Spleen (tissue), 11 donors: ENCODE measurements at regions not wholly inside any gene's neighbourhood (a gene's known extent, or its start where the extent isn't known, plus 50 kb on each side); places are given as distances from the start of the nearest gene placed in this dataset.

Experiments used
- DNase-seq: peaks from one replicate; pipeline ENCODE4 v3.0.0-alpha.2; 2020
- H3K27ac ChIP-seq, 8 donors: fragments of 200-600 bp; sonication (generic) in 7 of 8; 1 replicate in 4 of 8; 2 replicates in 4 of 8; pipeline versions ENCODE4 v1.5.0 to v1.8.0; 2016 to 2021; ENCODE audit warnings: inconsistent platforms in 4 of 8, mild to moderate bottlenecking in 4 of 8, moderate library complexity in 1 of 8
- H3K27me3 ChIP-seq, 7 donors: fragments of 200-600 bp; sonication (generic) in 6 of 7; replicated peaks in 1 of 7; 1 replicate in 4 of 7; 2 replicates in 3 of 7; pipeline versions ENCODE4 v1.5.0 to v1.8.0; 2016 to 2021; ENCODE audit warnings: inconsistent platforms in 3 of 7, mild to moderate bottlenecking in 1 of 7
- H3K36me3 ChIP-seq, 6 donors: fragments of 200-600 bp; sonication (generic) in 5 of 6; 1 replicate in 4 of 6; 2 replicates in 2 of 6; pipeline versions ENCODE4 v1.5.0 to v1.8.0; 2016 to 2021; ENCODE audit warnings: inconsistent platforms in 2 of 6
- H3K4me1 ChIP-seq, 6 donors: fragments of 200-600 bp; sonication (generic) in 5 of 6; 1 replicate in 3 of 6; 2 replicates in 3 of 6; pipeline versions ENCODE4 v1.5.0 to v1.8.0; 2016 to 2021; ENCODE audit warnings: inconsistent platforms in 3 of 6
- H3K4me3 ChIP-seq, 8 donors: fragments of 200-600 bp; sonication (generic) in 7 of 8; 1 replicate in 4 of 8; 2 replicates in 4 of 8; pipeline versions ENCODE4 v1.5.0 to v1.8.0; 2016 to 2021; ENCODE audit warnings: inconsistent platforms in 4 of 8, mild to moderate bottlenecking in 4 of 8, moderate library complexity in 2 of 8
- H3K9me3 ChIP-seq, 8 donors: fragments of 200-600 bp; sonication (generic) in 7 of 8; 1 replicate in 4 of 8; 2 replicates in 4 of 8; pipeline versions ENCODE4 v1.5.0 to v1.8.0; 2016 to 2021; ENCODE audit warnings: inconsistent platforms in 4 of 8
- POLR2A ChIP-seq, 3 donors: fragments of 450-650 bp; IDR thresholded peaks; one replicate each; pipeline ENCODE4 v1.5.1; 2017; ENCODE audit warnings: antibody characterized with exemption in 3 of 3, mild to moderate bottlenecking in 1 of 3
- POLR2AphosphoS5 ChIP-seq, 3 donors: sonication (generic); formaldehyde crosslinking; IDR thresholded peaks; one replicate each; pipeline ENCODE4 v1.5.1; 2017; ENCODE audit warnings: antibody characterized with exemption in 3 of 3
- WGBS, 5 donors: extraction: QIAGEN DNeasy Blood & Tissue Kit in 3 of 5; methylation state at CpG; one replicate each; pipeline versions ENCODE4 v1.1.5 to v1.1.7; 2013 to 2018; 5-methylcytosine and 5-hydroxymethylcytosine counted together
- intact Hi-C: fragments of 100-400 bp; cut with DNase I; formaldehyde crosslinking; loops from one replicate; pipeline ENCODE4 v1.15.0; 2023; ENCODE audit warnings: low total_unique reads
- TF ChIP-seq, protein P1 (sequence below), 11 experiments: fragments of 200-600 bp in 7 of 11; fragments of 450-650 bp in 4 of 11; sonication (generic) in 4 of 11; IDR thresholded peaks in 8 of 11; conservative IDR thresholded peaks in 3 of 11; 1 replicate in 7 of 11; 2 replicates in 4 of 11; pipeline versions ENCODE4 v1.4.0 to v1.8.0; 2016 to 2021; ENCODE audit warnings: antibody characterized with exemption in 11 of 11, inconsistent platforms in 4 of 11, mild to moderate bottlenecking in 1 of 11
- donor health status: healthy with polysubstance abuse.
- donor health status: DM: no; HTN: no; CAD: no; lungs with moderate emphysema.
- donor health status: DM: no; HTN: no; CAD: no.
- donor health status: Bipolar disorder and iron deficiency.
- donor health status: healthy.
- donor health status: DM: no; HTN: no; CAD: no.
- donor health status: DM: yes; HTN: yes; CAD: no.

DNA sequence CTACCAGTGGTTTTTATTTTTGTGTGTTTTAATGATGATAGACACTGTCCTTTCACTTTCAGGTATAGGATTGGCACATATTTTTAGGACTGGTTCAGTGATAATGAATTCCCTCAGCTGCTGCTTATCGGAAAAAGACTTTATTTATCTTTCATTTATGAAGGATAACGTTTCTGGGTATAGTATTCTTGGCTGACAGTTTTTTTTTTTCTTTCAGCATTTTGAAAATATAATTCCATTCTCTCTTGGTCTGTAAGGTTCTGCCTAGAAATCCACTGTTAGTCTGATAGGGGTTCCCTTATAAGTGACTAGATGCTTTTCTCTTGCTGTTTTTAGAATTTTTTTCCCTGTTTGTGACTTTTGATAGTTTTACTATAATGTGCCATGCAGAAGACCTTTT, 313.1 kb downstream of the TENT5A start:
- H3K27ac ChIP-seq, result no peak overlapping the region
- H3K4me3 ChIP-seq, result no peak overlapping the region
- WGBS, 5 donors, result 76 to 87% (median 80%) methylated on average over 2 of the region's 2 CpGs
- peaks cover 0 to 54% (median 41%) of the 10 kb centered on the region in 8 donors for H3K9me3 ChIP-seq
- H3K36me3 ChIP-seq, result no peaks in the 10 kb centered on the region
- intact Hi-C loops, result no loop called here
- H3K27me3 ChIP-seq, result no peaks in the 10 kb centered on the region
- DNase-seq, result no peak
- TF ChIP-seq, protein P1, sequence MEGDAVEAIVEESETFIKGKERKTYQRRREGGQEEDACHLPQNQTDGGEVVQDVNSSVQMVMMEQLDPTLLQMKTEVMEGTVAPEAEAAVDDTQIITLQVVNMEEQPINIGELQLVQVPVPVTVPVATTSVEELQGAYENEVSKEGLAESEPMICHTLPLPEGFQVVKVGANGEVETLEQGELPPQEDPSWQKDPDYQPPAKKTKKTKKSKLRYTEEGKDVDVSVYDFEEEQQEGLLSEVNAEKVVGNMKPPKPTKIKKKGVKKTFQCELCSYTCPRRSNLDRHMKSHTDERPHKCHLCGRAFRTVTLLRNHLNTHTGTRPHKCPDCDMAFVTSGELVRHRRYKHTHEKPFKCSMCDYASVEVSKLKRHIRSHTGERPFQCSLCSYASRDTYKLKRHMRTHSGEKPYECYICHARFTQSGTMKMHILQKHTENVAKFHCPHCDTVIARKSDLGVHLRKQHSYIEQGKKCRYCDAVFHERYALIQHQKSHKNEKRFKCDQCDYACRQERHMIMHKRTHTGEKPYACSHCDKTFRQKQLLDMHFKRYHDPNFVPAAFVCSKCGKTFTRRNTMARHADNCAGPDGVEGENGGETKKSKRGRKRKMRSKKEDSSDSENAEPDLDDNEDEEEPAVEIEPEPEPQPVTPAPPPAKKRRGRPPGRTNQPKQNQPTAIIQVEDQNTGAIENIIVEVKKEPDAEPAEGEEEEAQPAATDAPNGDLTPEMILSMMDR (IDR thresholded peaks at IDR 0.05 in 8 of 11, conservative IDR thresholded peaks at IDR 0.05 in 3 of 11), result no peak
- no peak for TF ChIP-seq POLR2A (IDR thresholded peaks at IDR 0.05)
- TF ChIP-seq POLR2AphosphoS5 (IDR thresholded peaks at IDR 0.05), result no peak
- no peaks in the 10 kb centered on the region for H3K4me1 ChIP-seq

DNA sequence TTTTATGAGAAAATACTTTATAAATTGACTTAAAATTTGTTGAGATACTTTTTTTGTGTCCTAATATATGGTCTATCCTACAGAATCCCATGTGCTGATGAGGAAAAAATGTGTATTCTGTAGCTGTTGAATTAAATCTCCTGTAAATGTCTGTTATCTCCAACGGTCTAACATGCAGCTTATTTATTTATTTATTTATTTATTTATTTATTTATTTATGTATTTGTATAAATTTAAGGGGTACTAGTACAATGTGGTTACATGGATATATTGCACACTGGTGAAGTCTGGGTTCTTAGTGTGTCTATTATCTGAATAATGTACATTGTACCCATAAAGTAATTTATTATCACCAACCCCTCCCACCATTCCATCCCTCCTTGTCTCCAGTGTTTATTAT, 315.5 kb downstream of the TENT5A start:
- no peak for DNase-seq
- H3K36me3 ChIP-seq, result no peaks in the 10 kb centered on the region
- peaks cover 0 to 56% (median 43%) of the 10 kb centered on the region in 8 donors for H3K9me3 ChIP-seq
- WGBS, 5 donors, result 47 to 69% (median 55%) methylated on average over 1 of the region's 1 CpG
- H3K4me1 ChIP-seq, result no peaks in the 10 kb centered on the region
- no peak overlapping the region for H3K27ac ChIP-seq
- TF ChIP-seq, protein P1 (IDR thresholded peaks at IDR 0.05 in 8 of 11, conservative IDR thresholded peaks at IDR 0.05 in 3 of 11), result no peak
- TF ChIP-seq POLR2A (IDR thresholded peaks at IDR 0.05), result no peak
- TF ChIP-seq POLR2AphosphoS5 (IDR thresholded peaks at IDR 0.05), result no peak
- H3K27me3 ChIP-seq, result no peaks in the 10 kb centered on the region
- no peak overlapping the region for H3K4me3 ChIP-seq
- intact Hi-C loops, result no loop called here

DNA sequence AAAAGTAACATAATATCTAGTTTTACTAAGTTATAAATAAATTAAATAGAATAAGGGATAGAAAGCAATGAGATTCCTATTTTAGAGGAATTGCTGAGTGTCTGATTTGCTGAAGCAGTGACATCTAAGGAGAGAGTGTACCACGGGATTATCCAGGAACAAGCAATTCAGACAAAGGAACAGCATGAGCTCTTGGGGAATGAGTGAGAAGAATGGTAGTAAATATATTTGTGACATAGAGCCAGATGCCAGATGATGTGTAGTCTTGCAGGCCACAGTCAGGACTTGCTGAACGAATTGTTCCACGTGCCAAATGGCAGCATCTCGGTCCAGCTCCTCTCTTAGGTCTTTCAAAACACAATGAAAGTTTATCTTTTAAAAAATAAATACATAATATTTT, 339.2 kb downstream of the TENT5A start:
- WGBS, 5 donors, result 73 to 85% (median 82%) methylated on average over 4 of the region's 4 CpGs
- no peak overlapping the region for H3K4me3 ChIP-seq
- peaks cover 0 to 5% (median 0%) of the 10 kb centered on the region in 8 donors for H3K9me3 ChIP-seq
- DNase-seq, result no peak
- TF ChIP-seq POLR2AphosphoS5 (IDR thresholded peaks at IDR 0.05), result no peak
- TF ChIP-seq POLR2A (IDR thresholded peaks at IDR 0.05), result no peak
- TF ChIP-seq, protein P1 (IDR thresholded peaks at IDR 0.05 in 8 of 11, conservative IDR thresholded peaks at IDR 0.05 in 3 of 11), result no peak
- no peaks in the 10 kb centered on the region for H3K36me3 ChIP-seq
- H3K27me3 ChIP-seq, result no peaks in the 10 kb centered on the region
- no peak overlapping the region for H3K27ac ChIP-seq
- intact Hi-C loops, result no loop called here
- no peaks in the 10 kb centered on the region for H3K4me1 ChIP-seq

DNA sequence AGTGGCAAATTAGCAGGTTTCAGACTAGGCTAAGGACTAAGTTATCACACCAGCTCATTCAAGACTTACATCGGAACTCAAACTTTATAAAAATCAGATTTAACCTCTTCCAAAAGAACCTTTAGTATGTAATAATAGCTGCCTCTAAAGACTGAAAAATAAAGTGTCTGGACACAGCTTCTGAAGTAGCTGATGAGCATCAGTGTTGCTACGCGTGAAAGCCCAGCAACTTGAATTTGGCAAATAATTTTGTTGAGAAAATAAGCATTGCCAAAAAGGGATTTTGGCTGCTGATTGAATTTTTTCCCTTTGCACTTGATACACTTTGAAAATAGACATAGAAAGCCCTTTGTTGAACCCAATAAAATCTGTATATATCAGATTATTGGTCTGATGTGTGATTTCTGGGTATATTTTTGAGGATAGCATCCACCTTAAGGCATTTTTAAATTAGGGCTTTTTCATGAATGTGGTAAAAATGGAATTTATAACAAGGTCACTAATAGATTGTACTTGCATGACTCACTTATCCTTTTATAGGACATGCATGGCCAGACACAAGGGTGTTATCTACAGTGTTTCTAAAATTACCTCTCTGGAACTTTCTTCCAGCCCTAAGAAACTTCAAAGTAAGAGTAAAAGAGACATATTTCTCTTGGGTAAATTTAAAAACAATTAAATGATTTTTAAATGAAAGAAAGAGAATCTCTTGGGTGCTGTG, 350.4 kb downstream of the TENT5A start:
- TF ChIP-seq POLR2A (IDR thresholded peaks at IDR 0.05) (no peak), POLR2AphosphoS5 (IDR thresholded peaks at IDR 0.05) (no peak)
- TF ChIP-seq, protein P1 (IDR thresholded peaks at IDR 0.05 in 8 of 11, conservative IDR thresholded peaks at IDR 0.05 in 3 of 11), result no peak
- no peaks in the 10 kb centered on the region for H3K36me3 ChIP-seq
- no peak overlapping the region for H3K4me3 ChIP-seq
- no peaks in the 10 kb centered on the region for H3K4me1 ChIP-seq
- 91 to 95% (median 94%) methylated on average over 3 of the region's 3 CpGs for WGBS, 5 donors
- H3K27ac ChIP-seq, result no peak overlapping the region
- intact Hi-C loops, result no loop called here
- H3K9me3 ChIP-seq, result peaks cover 0 to 9% (median 2%) of the 10 kb centered on the region in 8 donors
- DNase-seq, result no peak
- no peaks in the 10 kb centered on the region for H3K27me3 ChIP-seq
